ENCODE measurements at regions not wholly inside any gene's neighbourhood (a gene's known extent, or its start where the extent isn't known, plus 50 kb on each side); places are given as distances from the start of the nearest gene placed in this dataset.

- no peaks in the 10 kb centered on the region for H4K20me1 ChIP-seq (ENCODE audit: insufficient read depth, low read length)
- TF ChIP-seq CTCF (conservative IDR thresholded peaks at IDR 0.05; ENCODE audit: low read length) (no peak), EZH2phosphoT487 (IDR thresholded peaks at IDR 0.05; ENCODE audit: borderline replicate concordance, low read depth, low read length) (no peak)
- no peak overlapping the region for H2AFZ ChIP-seq (ENCODE audit: low read length)
- no peak overlapping the region for H3K27ac ChIP-seq (ENCODE audit: low read depth, low read length, poor library complexity, severe bottlenecking)
- no peaks in the 10 kb centered on the region for H3K4me1 ChIP-seq (ENCODE audit: insufficient read depth, low read length, poor library complexity, severe bottlenecking)
- POLR2A ChIA-PET: no interaction called here
- intact Hi-C loops (cut with micrococcal nuclease; ENCODE audit: unreplicated experiment): no loop called here
- H3K9me3 ChIP-seq (ENCODE audit: low read length): no peaks in the 10 kb centered on the region
- H3K4me3 ChIP-seq (ENCODE audit: low read depth, low read length, poor library complexity, severe bottlenecking): no peak overlapping the region
- CTCF ChIA-PET (ENCODE audit: unreplicated experiment): no interaction called here
- H3K4me2 ChIP-seq (ENCODE audit: low read length): no peak overlapping the region
- no peaks in the 10 kb centered on the region for H3K79me2 ChIP-seq (ENCODE audit: insufficient read depth, low read depth, low read length)
- H3K9me2 ChIP-seq (ENCODE audit: insufficient read depth, low read length): no peaks in the 10 kb centered on the region
- H3K36me3 ChIP-seq (ENCODE audit: insufficient read depth, low read length): no peaks in the 10 kb centered on the region
- no TSS peak for BruUV-seq (replicated peaks)
- DNase-seq (ENCODE audit: low spot score): no peak
These were observed 126.5 kb downstream of the GASK1B start for GRCh38 chr4:158046345-158046744.

- intact Hi-C loops (cut with micrococcal nuclease; ENCODE audit: unreplicated experiment): no loop called here
- no TSS peak for BruUV-seq (replicated peaks)
- no peaks in the 10 kb centered on the region for H3K9me3 ChIP-seq (ENCODE audit: low read length)
These were observed 128.7 kb downstream of the GASK1B start for GRCh38 chr4:158043971-158044618.

More at GRCh38 chr4:158043971-158044618, 128.7 kb downstream of the GASK1B start:
- no peaks in the 10 kb centered on the region for H3K4me1 ChIP-seq (ENCODE audit: insufficient read depth, low read length, poor library complexity, severe bottlenecking)
- POLR2A ChIA-PET: interaction anchor here (0.6 kb wide), 1 partner anchor 1418 kb away, joined by 3 read pairs; no protein-coding TSS in a partner anchor
- no peaks in the 10 kb centered on the region for H3K79me2 ChIP-seq (ENCODE audit: insufficient read depth, low read depth, low read length)
- no peak overlapping the region for H3K4me2 ChIP-seq (ENCODE audit: low read length)
- no peak overlapping the region for H2AFZ ChIP-seq (ENCODE audit: low read length)
- CTCF ChIA-PET (ENCODE audit: unreplicated experiment): no interaction called here
- H3K4me3 ChIP-seq (ENCODE audit: low read depth, low read length, poor library complexity, severe bottlenecking): no peak overlapping the region
- H3K27ac ChIP-seq (ENCODE audit: low read depth, low read length, poor library complexity, severe bottlenecking): no peak overlapping the region
- H3K36me3 ChIP-seq (ENCODE audit: insufficient read depth, low read length): no peaks in the 10 kb centered on the region
- TF ChIP-seq EZH2phosphoT487 (IDR thresholded peaks at IDR 0.05; ENCODE audit: borderline replicate concordance, low read depth, low read length): no peak
- no peak for TF ChIP-seq CTCF (conservative IDR thresholded peaks at IDR 0.05; ENCODE audit: low read length)
- no peak for DNase-seq (ENCODE audit: low spot score)
- H3K9me2 ChIP-seq (ENCODE audit: insufficient read depth, low read length): no peaks in the 10 kb centered on the region
- H4K20me1 ChIP-seq (ENCODE audit: insufficient read depth, low read length): no peaks in the 10 kb centered on the region
